ENCODE measurements at regions not wholly inside any gene's neighbourhood (a gene's known extent, or its start where the extent isn't known, plus 50 kb on each side); places are given as distances from the start of the nearest gene placed in this dataset.

DNA sequence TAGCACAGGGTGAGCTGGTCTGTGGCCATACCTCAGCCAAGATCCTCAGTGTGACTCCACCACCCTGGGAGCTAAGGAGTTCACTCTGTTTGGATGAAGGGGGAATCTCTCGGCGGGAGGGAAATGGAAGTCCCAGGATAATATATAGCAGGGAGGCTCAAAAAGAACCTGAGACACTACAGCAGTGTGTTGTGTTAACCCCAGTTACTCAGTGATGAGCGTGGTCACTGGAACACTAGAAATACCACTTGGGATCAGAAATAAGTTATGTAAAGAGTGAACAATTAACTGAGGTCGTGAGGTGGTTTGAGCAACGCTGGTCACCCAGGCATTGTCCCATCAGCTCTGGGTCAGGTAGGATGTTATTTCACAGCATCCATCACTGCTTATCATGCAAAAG, 59.3 kb upstream of the ADAMTS16 start (continued):
- TF ChIP-seq, protein P1, sequence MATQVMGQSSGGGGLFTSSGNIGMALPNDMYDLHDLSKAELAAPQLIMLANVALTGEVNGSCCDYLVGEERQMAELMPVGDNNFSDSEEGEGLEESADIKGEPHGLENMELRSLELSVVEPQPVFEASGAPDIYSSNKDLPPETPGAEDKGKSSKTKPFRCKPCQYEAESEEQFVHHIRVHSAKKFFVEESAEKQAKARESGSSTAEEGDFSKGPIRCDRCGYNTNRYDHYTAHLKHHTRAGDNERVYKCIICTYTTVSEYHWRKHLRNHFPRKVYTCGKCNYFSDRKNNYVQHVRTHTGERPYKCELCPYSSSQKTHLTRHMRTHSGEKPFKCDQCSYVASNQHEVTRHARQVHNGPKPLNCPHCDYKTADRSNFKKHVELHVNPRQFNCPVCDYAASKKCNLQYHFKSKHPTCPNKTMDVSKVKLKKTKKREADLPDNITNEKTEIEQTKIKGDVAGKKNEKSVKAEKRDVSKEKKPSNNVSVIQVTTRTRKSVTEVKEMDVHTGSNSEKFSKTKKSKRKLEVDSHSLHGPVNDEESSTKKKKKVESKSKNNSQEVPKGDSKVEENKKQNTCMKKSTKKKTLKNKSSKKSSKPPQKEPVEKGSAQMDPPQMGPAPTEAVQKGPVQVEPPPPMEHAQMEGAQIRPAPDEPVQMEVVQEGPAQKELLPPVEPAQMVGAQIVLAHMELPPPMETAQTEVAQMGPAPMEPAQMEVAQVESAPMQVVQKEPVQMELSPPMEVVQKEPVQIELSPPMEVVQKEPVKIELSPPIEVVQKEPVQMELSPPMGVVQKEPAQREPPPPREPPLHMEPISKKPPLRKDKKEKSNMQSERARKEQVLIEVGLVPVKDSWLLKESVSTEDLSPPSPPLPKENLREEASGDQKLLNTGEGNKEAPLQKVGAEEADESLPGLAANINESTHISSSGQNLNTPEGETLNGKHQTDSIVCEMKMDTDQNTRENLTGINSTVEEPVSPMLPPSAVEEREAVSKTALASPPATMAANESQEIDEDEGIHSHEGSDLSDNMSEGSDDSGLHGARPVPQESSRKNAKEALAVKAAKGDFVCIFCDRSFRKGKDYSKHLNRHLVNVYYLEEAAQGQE (IDR thresholded peaks at IDR 0.05; ENCODE audit: unreplicated experiment), result no peak
- TF ChIP-seq CREB1 (CRISPR knock-in tag; IDR thresholded peaks at IDR 0.05; ENCODE audit: low read depth), result no peak

DNA sequence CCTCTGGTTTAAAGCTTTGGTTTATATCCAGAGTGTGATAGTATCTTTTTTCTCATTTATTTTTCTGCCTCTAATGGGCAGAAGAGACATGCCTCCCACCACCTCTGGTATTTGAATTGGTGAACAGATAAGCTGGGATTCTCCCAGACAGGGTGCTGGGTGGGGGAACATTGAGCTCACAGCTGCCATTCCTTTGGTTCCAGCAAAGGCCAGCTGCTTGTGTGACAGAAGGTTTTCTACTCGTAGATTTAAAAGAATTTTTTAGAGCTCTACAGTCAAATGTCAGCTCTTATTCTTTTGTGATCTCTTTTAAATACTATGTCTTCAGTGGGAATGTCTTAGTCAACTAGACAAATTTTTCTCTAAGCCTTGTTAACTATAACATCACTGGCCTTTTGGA, 54.7 kb upstream of the ADAMTS16 start:
- no peaks in the 10 kb centered on the region for H3K79me2 ChIP-seq (replicated peaks; ENCODE audit: insufficient read depth)
- no peaks in the 10 kb centered on the region for H4K20me1 ChIP-seq (replicated peaks; ENCODE audit: insufficient read depth)
- H3K4me1 ChIP-seq (ENCODE audit: insufficient read depth), result peaks cover 33% of the 10 kb centered on the region
- peaks cover 11% of the 10 kb centered on the region; the same call in 1 of the 3 replicates for H3K36me3 Mint-ChIP-seq (ENCODE audit: low read depth)
- H3K27me3 ChIP-seq (ENCODE audit: insufficient read depth), result no peaks in the 10 kb centered on the region
- peaks cover 28% of the 10 kb centered on the region for H3K4me1 Mint-ChIP-seq
- peak overlapping the region; percentile 7; the same call in 1 of the 2 replicates for H3K4me2 ChIP-seq
- no peak overlapping the region for H3K27ac ChIP-seq (ENCODE audit: low read depth)
- ATAC-seq, result no peak
- no peak for DNase-seq (ENCODE audit: low spot score)
- H3K36me3 ChIP-seq (ENCODE audit: insufficient read depth), result no peaks in the 10 kb centered on the region
- no peaks in the 10 kb centered on the region for H3F3A ChIP-seq (replicated peaks; ENCODE audit: low read depth)
- H3K9me3 Mint-ChIP-seq, result peaks cover 10% of the 10 kb centered on the region; the same call in 2 of the 3 replicates
- no peak overlapping the region for H3K4me3 Mint-ChIP-seq
- no peak for TF ChIP-seq EZH2 (IDR thresholded peaks at IDR 0.05; ENCODE audit: low read depth, unreplicated experiment)
- peaks cover 2% of the 10 kb centered on the region for H3K27me3 Mint-ChIP-seq (ENCODE audit: insufficient read depth, low read depth, poor library complexity)
- H3K4me3 ChIP-seq, result no peak overlapping the region
- H3K27ac Mint-ChIP-seq, result no peak overlapping the region
- no peak overlapping the region for H2AFZ ChIP-seq
- no peaks in the 10 kb centered on the region; the same call in 1 of the 2 replicates for H3K9me2 ChIP-seq (ENCODE audit: insufficient read depth)

DNA sequence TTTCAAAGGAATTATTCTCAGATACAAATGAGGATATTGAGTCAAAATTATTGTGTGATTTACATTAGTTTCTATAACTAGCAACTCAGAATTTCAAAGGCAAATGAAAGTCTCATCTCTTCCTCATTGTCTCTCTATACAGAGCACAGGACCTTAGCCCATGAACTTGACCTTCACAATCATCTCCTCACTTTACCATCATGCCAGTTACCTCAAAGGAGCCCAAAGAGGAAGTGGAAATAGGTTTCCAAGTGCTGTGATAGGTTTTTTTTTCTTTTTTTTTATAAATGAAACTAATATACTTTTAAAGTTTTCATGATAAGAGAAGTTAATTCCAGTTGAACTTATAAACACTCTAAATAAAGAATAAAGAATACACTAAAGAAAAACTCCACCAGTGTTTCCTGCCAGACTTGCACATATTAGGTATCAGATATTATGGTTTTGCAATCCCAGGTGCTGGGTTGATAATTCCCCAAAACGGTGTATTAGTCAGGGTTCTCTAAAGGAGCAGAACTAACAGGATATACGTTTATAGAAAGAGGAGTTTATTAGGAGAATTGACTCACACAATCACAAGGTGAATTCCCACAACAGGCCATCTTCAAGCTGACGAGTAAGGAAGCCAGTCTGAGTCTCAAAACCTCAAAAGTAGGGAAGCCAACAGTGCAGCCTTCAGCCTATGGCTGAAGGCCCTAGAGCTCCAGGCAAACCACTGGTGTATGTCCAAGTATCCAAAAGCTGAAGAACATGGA, 50.1 kb upstream of the ADAMTS16 start:
- Mint-ChIP-seq H3K27ac (no peak overlapping the region), H3K9me3 (no peaks in the 10 kb centered on the region), H3K4me1 (peaks cover 19% of the 10 kb centered on the region), H3K27me3 (ENCODE audit: insufficient read depth, low read depth, poor library complexity) (no peaks in the 10 kb centered on the region), H3K36me3 (ENCODE audit: low read depth) (no peaks in the 10 kb centered on the region), H3K4me3 (no peak overlapping the region)
- Histone ChIP-seq H3K27ac (ENCODE audit: low read depth) (no peak overlapping the region), H3K79me2 (replicated peaks; ENCODE audit: insufficient read depth) (no peaks in the 10 kb centered on the region), H3K9me2 (ENCODE audit: insufficient read depth) (peaks cover 13% of the 10 kb centered on the region; the same call in 1 of the 2 replicates), H3K36me3 (ENCODE audit: insufficient read depth) (no peaks in the 10 kb centered on the region), H3K27me3 (ENCODE audit: insufficient read depth) (no peaks in the 10 kb centered on the region), H4K20me1 (replicated peaks; ENCODE audit: insufficient read depth) (no peaks in the 10 kb centered on the region), H3K4me2 (no peak overlapping the region), H3K4me3 (no peak overlapping the region), H2AFZ (no peak overlapping the region), H3F3A (replicated peaks; ENCODE audit: low read depth) (no peaks in the 10 kb centered on the region), H3K4me1 (ENCODE audit: insufficient read depth) (peaks cover 30% of the 10 kb centered on the region)
- ATAC-seq (no peak), DNase-seq (ENCODE audit: low spot score) (no peak)
- TF ChIP-seq, protein P2, sequence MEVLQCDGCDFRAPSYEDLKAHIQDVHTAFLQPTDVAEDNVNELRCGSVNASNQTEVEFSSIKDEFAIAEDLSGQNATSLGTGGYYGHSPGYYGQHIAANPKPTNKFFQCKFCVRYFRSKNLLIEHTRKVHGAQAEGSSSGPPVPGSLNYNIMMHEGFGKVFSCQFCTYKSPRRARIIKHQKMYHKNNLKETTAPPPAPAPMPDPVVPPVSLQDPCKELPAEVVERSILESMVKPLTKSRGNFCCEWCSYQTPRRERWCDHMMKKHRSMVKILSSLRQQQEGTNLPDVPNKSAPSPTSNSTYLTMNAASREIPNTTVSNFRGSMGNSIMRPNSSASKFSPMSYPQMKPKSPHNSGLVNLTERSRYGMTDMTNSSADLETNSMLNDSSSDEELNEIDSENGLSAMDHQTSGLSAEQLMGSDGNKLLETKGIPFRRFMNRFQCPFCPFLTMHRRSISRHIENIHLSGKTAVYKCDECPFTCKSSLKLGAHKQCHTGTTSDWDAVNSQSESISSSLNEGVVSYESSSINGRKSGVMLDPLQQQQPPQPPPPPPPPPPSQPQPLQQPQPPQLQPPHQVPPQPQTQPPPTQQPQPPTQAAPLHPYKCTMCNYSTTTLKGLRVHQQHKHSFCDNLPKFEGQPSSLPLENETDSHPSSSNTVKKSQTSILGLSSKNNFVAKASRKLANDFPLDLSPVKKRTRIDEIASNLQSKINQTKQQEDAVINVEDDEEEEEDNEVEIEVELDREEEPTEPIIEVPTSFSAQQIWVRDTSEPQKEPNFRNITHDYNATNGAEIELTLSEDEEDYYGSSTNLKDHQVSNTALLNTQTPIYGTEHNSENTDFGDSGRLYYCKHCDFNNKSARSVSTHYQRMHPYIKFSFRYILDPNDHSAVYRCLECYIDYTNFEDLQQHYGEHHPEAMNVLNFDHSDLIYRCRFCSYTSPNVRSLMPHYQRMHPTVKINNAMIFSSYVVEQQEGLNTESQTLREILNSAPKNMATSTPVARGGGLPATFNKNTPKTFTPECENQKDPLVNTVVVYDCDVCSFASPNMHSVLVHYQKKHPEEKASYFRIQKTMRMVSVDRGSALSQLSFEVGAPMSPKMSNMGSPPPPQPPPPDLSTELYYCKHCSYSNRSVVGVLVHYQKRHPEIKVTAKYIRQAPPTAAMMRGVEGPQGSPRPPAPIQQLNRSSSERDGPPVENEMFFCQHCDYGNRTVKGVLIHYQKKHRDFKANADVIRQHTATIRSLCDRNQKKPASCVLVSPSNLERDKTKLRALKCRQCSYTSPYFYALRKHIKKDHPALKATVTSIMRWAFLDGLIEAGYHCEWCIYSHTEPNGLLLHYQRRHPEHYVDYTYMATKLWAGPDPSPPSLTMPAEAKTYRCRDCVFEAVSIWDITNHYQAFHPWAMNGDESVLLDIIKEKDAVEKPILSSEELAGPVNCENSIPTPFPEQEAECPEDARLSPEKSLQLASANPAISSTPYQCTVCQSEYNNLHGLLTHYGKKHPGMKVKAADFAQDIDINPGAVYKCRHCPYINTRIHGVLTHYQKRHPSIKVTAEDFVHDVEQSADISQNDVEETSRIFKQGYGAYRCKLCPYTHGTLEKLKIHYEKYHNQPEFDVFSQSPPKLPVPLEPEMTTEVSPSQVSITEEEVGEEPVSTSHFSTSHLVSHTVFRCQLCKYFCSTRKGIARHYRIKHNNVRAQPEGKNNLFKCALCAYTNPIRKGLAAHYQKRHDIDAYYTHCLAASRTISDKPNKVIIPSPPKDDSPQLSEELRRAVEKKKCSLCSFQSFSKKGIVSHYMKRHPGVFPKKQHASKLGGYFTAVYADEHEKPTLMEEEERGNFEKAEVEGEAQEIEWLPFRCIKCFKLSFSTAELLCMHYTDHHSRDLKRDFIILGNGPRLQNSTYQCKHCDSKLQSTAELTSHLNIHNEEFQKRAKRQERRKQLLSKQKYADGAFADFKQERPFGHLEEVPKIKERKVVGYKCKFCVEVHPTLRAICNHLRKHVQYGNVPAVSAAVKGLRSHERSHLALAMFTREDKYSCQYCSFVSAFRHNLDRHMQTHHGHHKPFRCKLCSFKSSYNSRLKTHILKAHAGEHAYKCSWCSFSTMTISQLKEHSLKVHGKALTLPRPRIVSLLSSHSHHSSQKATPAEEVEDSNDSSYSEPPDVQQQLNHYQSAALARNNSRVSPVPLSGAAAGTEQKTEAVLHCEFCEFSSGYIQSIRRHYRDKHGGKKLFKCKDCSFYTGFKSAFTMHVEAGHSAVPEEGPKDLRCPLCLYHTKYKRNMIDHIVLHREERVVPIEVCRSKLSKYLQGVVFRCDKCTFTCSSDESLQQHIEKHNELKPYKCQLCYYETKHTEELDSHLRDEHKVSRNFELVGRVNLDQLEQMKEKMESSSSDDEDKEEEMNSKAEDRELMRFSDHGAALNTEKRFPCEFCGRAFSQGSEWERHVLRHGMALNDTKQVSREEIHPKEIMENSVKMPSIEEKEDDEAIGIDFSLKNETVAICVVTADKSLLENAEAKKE (CRISPR knock-in tag; IDR thresholded peaks at IDR 0.05), result no peak
- TF ChIP-seq EZH2phosphoT487 (IDR thresholded peaks at IDR 0.05; ENCODE audit: unreplicated experiment) (no peak), EZH2 (IDR thresholded peaks at IDR 0.05; ENCODE audit: low read depth, unreplicated experiment) (no peak), POLR2AphosphoS5 (IDR thresholded peaks at IDR 0.05; ENCODE audit: low read depth) (no peak), NANOG (IDR thresholded peaks at IDR 0.05; ENCODE audit: borderline replicate concordance) (no peak), ZNF114 (CRISPR knock-in tag; IDR thresholded peaks at IDR 0.05) (no peak), CREB1 (CRISPR knock-in tag; IDR thresholded peaks at IDR 0.05; ENCODE audit: low read depth) (no peak), STAT1 (IDR thresholded peaks at IDR 0.05; ENCODE audit: unreplicated experiment) (no peak)

Measured in GM23338 (cell line).